H1 (cell line): ENCODE measurements at regions not wholly inside any gene's neighbourhood (a gene's known extent, or its start where the extent isn't known, plus 50 kb on each side); places are given as distances from the start of the nearest gene placed in this dataset.

ENCODE experiments used
- CTCF ChIA-PET: fragments of 300-600 bp; sonication (Branson Sonifier 250); formaldehyde crosslinking; loops from one replicate; lab custom pipeline; 2021; ENCODE audit not compliant: partially characterized antibody; lab: Charles Lee
- POLR2A ChIA-PET: fragments of 300-600 bp; sonication (Branson Sonifier 250); formaldehyde crosslinking; loops from one replicate; lab custom pipeline; 2021; ENCODE audit warnings: inconsistent platforms; ENCODE audit not compliant: partially characterized antibody; lab: Charles Lee
- DNase-seq, 2 experiments: peaks; one replicate each; pipeline versions ENCODE4 v3.0.0 to v3.0.0-alpha.2; 2010 to 2022; ENCODE audit warnings: low spot score in 2 of 2, low read depth in 1 of 2, mixed read lengths in 1 of 2
- FAIRE-seq: peaks from 2 replicates; lab custom pipeline; 2011; peaks lifted over from hg19 to GRCh38; lab: Jason Lieb, UNC
- H2AFZ ChIP-seq: 2 replicates; pipeline ENCODE4 v1.8.1; 2012; ENCODE audit warnings: low read length, inconsistent platforms
- H2AK5ac ChIP-seq: 2 replicates; pipeline ENCODE4 v1.6.1; 2013; ENCODE audit warnings: low read depth, low read length
- H2BK120ac ChIP-seq: replicated peaks from 2 replicates; pipeline ENCODE3; 2013; ENCODE audit warnings: low read depth, low read length, inconsistent platforms
- H2BK12ac ChIP-seq: 2 replicates; pipeline ENCODE4 v1.6.1; 2013; ENCODE audit warnings: low read depth, low read length
- H2BK15ac ChIP-seq: 2 replicates; pipeline ENCODE4 v1.6.1; 2013; ENCODE audit warnings: low read length
- H2BK20ac ChIP-seq: 2 replicates; pipeline ENCODE4 v1.6.1; 2013; ENCODE audit warnings: low read length
- H2BK5ac ChIP-seq: 2 replicates; pipeline ENCODE4 v1.6.1; 2013; ENCODE audit warnings: low read depth, low read length
- H3K14ac ChIP-seq: 2 replicates; pipeline ENCODE4 v1.6.1; 2013; ENCODE audit warnings: inconsistent platforms; ENCODE audit not compliant: insufficient read length
- H3K18ac ChIP-seq: 2 replicates; pipeline ENCODE4 v1.6.1; 2013; ENCODE audit warnings: low read length; ENCODE audit errors: extremely low read depth
- H3K23ac ChIP-seq: 2 replicates; pipeline ENCODE4 v1.6.1; 2013; ENCODE audit warnings: inconsistent platforms; ENCODE audit not compliant: insufficient read length
- H3K23me2 ChIP-seq: 2 replicates; pipeline ENCODE4 v1.6.1; 2013; ENCODE audit warnings: low read depth, low read length
- H3K27ac ChIP-seq: 2 replicates; pipeline ENCODE4 v1.6.1; 2011; ENCODE audit warnings: low read depth, low read length, inconsistent platforms
- H3K27me3 ChIP-seq, 4 experiments: replicated peaks in 1 of 4; 1 replicate in 1 of 4; 2 replicates in 3 of 4; pipeline versions ENCODE4 v1.6.1 to v1.8.1; 2011 to 2013; ENCODE audit warnings: low read length in 3 of 4, mild to moderate bottlenecking in 3 of 4, inconsistent platforms in 2 of 4, mixed read lengths in 2 of 4, moderate library complexity in 1 of 4; ENCODE audit not compliant: control insufficient read depth in 3 of 4, insufficient read depth in 3 of 4; ENCODE audit errors: extremely low read depth in 1 of 4
- H3K36me3 ChIP-seq, 4 experiments: 2 replicates each; pipeline versions ENCODE4 v1.6.1 to v1.8.1; 2011 to 2013; ENCODE audit warnings: mild to moderate bottlenecking in 4 of 4, low read length in 3 of 4, moderate library complexity in 2 of 4, control low read depth in 1 of 4, inconsistent platforms in 1 of 4; ENCODE audit not compliant: insufficient read depth in 4 of 4, control insufficient read depth in 2 of 4
- H3K4ac ChIP-seq: replicated peaks from 2 replicates; pipeline ENCODE3; 2013; ENCODE audit warnings: low read length, low read depth, mixed read lengths, inconsistent platforms; ENCODE audit not compliant: insufficient read length
- H3K4me1 ChIP-seq, 4 experiments: replicated peaks in 1 of 4; 1 replicate in 1 of 4; 2 replicates in 3 of 4; pipeline versions ENCODE4 v1.6.1 to v1.8.1; 2011 to 2013; ENCODE audit warnings: low read length in 3 of 4, inconsistent platforms in 2 of 4, mixed read lengths in 1 of 4; ENCODE audit not compliant: insufficient read depth in 4 of 4, control insufficient read depth in 3 of 4
- H3K4me2 ChIP-seq, 2 experiments: 2 replicates each; pipeline versions ENCODE4 v1.6.1 to v1.8.1; 2011 to 2013; ENCODE audit warnings: low read depth in 2 of 2, low read length in 2 of 2, control low read depth in 1 of 2, inconsistent platforms in 1 of 2, mild to moderate bottlenecking in 1 of 2; ENCODE audit not compliant: insufficient read depth in 1 of 2
- H3K4me3 ChIP-seq, 4 experiments: fragments of 200-600, 300-600 bp in 1 of 4; sonication (generic), shearing (Covaris generic), sonication (Bioruptor Twin) in 1 of 4; 2 replicates each; pipeline versions ENCODE4 v1.5.1 to v1.8.1; 2011 to 2016; ENCODE audit warnings: low read length in 4 of 4, low read depth in 3 of 4, control low read depth in 2 of 4, inconsistent platforms in 2 of 4, mild to moderate bottlenecking in 2 of 4, mixed read lengths in 1 of 4, moderate library complexity in 1 of 4; ENCODE audit not compliant: insufficient read depth in 2 of 4; ENCODE audit errors: extremely low read depth in 1 of 4
- H3K56ac ChIP-seq: replicated peaks from 2 replicates; pipeline ENCODE3; 2013; ENCODE audit warnings: low read depth, mild to moderate bottlenecking, mixed read lengths, low read length, inconsistent platforms; ENCODE audit not compliant: insufficient read length
- H3K79me1 ChIP-seq: 2 replicates; pipeline ENCODE4 v1.6.1; 2013; ENCODE audit warnings: low read depth, low read length, control low read depth
- H3K79me2 ChIP-seq, 2 experiments: 2 replicates each; pipeline versions ENCODE4 v1.6.1 to v1.8.1; 2012 to 2013; ENCODE audit warnings: low read length in 2 of 2, mild to moderate bottlenecking in 2 of 2, inconsistent platforms in 1 of 2; ENCODE audit not compliant: insufficient read depth in 2 of 2, control insufficient read depth in 1 of 2
- H3K9ac ChIP-seq, 4 experiments: replicated peaks in 1 of 4; 1 replicate in 1 of 4; 2 replicates in 3 of 4; pipeline versions ENCODE4 v1.6.1 to v1.8.1; 2011 to 2013; ENCODE audit warnings: low read depth in 3 of 4, low read length in 3 of 4, control low read depth in 2 of 4, mild to moderate bottlenecking in 2 of 4, moderate library complexity in 2 of 4, inconsistent platforms in 1 of 4; ENCODE audit errors: extremely low read depth in 1 of 4
- H3K9me3 ChIP-seq, 2 experiments: 2 replicates each; pipeline versions ENCODE4 v1.6.1 to v1.8.1; 2012 to 2013; ENCODE audit warnings: mild to moderate bottlenecking in 2 of 2, moderate library complexity in 2 of 2, control low read depth in 1 of 2, inconsistent platforms in 1 of 2, low read depth in 1 of 2, low read length in 1 of 2, mixed read lengths in 1 of 2; ENCODE audit not compliant: insufficient read depth in 2 of 2
- H4K20me1 ChIP-seq, 2 experiments: replicated peaks in 1 of 2; 2 replicates each; pipeline versions ENCODE3 to v1.8.1; 2011 to 2013; ENCODE audit warnings: inconsistent platforms in 2 of 2, low read length in 2 of 2, mild to moderate bottlenecking in 1 of 2; ENCODE audit not compliant: insufficient read depth in 2 of 2, control insufficient read depth in 1 of 2
- H4K5ac ChIP-seq: 2 replicates; pipeline ENCODE4 v1.6.1; 2013; ENCODE audit warnings: low read length, low read depth, mixed read lengths, inconsistent platforms; ENCODE audit not compliant: insufficient read length
- H4K8ac ChIP-seq: 2 replicates; pipeline ENCODE4 v1.8.0; 2013; ENCODE audit warnings: mild to moderate bottlenecking, moderate library complexity, low read length, inconsistent platforms; ENCODE audit not compliant: insufficient read depth; ENCODE audit errors: extremely low read depth
- H4K91ac ChIP-seq: replicated peaks from 2 replicates; pipeline ENCODE3; 2013; ENCODE audit warnings: low read length, mixed read lengths, inconsistent platforms; ENCODE audit not compliant: insufficient read length
- POLR2A ChIP-seq, 2 experiments: IDR thresholded peaks; 1 replicate in 1 of 2; 2 replicates in 1 of 2; pipeline ENCODE4 v1.6.1; 2011; ENCODE audit warnings: low read depth in 2 of 2, low read length in 2 of 2, mild to moderate bottlenecking in 2 of 2; ENCODE audit errors: control extremely low read depth in 1 of 2
- WGBS, 2 experiments: shearing (Covaris generic) in 1 of 2; methylation state at CpG; one replicate each; pipeline versions ENCODE4 v1.1.6 to v1.1.7; 2013 to 2015; ENCODE audit warnings: low lambda C conversion rate in 2 of 2, mixed read lengths in 2 of 2, inconsistent platforms in 1 of 2, low coverage in 1 of 2, missing lambda C conversion rate in 1 of 2; ENCODE audit not compliant: insufficient replicate concordance in 2 of 2, insufficient coverage in 1 of 2, insufficient read length in 1 of 2; ENCODE audit errors: extremely low coverage in 1 of 2, missing lambda C conversion rate in 1 of 2; 5-methylcytosine and 5-hydroxymethylcytosine counted together

DNA sequence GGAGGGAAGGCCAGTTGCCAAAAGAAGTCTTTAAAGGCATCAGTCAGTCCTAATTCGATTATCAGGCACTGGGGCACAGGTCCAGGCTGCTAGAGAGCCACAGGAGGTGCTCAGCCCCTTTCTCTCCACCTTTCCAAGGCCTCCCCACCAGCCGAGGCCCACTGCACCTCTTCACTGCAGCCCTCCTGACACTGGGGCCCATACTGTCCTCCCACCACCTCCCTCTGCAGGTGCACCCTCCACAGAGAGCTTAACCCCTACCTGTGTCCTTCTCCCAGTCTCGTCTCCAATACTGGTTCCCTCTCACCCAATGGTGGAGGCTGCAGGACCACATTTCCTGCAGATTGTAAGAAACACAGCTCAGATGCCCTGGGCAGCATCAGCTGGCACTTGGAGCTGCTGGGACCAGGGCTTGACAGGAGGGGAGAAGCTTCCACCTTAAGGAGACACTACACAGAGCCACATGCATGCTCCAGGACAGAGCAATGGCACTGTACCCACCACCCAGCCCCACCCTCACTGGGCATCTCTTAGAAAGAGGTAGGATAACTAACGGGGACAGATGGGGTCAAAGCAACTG lies 81.6 kb upstream of the PRR20G start:
- no peaks in the 10 kb centered on the region; a peak in 1 of 7 replicates for H3K27me3 ChIP-seq
- no peaks in the 10 kb centered on the region; a peak in 2 of 8 replicates for H3K36me3 ChIP-seq
- no peak overlapping the region for H2BK15ac ChIP-seq
- DNase-seq (no peak), FAIRE-seq (no peak)
- H3K4me2 ChIP-seq = no peak overlapping the region
- H2BK120ac ChIP-seq = no peak overlapping the region
- H3K56ac ChIP-seq = no peak overlapping the region
- TF ChIP-seq POLR2A (IDR thresholded peaks at IDR 0.05; ENCODE audit: control extremely low read depth in 1 of 2, low read depth in 2 of 2, low read length in 2 of 2) = no peak
- no peak overlapping the region for H3K4ac ChIP-seq
- H2AK5ac ChIP-seq = no peak overlapping the region
- no peak overlapping the region for H3K14ac ChIP-seq
- H2BK12ac ChIP-seq = no peak overlapping the region
- no peaks in the 10 kb centered on the region for H3K9me3 ChIP-seq
- no peak overlapping the region for H2BK20ac ChIP-seq
- H4K91ac ChIP-seq = no peak overlapping the region
- no peak overlapping the region; the same call in 1 of the 2 replicates for H4K8ac ChIP-seq
- CTCF ChIA-PET = interaction anchor here (0.9 to 1.7 kb wide), 6 partner anchors 13 to 103 kb away, joined by 3 to 6 read pairs (median 4); no protein-coding TSS in a partner anchor
- H3K79me2 ChIP-seq = no peaks in the 10 kb centered on the region
- H3K4me3 ChIP-seq = no peak overlapping the region
- H4K20me1 ChIP-seq = no peaks in the 10 kb centered on the region
- WGBS, 2 experiments = 88% methylated on average over 4 of the region's 4 CpGs; no CpG with 5 or more reads in 1 of the 2 experiments
- no peak overlapping the region; the same call in 1 of the 2 replicates for H3K18ac ChIP-seq
- no peak overlapping the region for H4K5ac ChIP-seq
- no peak overlapping the region for H3K9ac ChIP-seq
- no peak overlapping the region for H3K27ac ChIP-seq
- no peak overlapping the region for H2AFZ ChIP-seq
- POLR2A ChIA-PET = no interaction called here
- no peaks in the 10 kb centered on the region for H3K23me2 ChIP-seq
- no peaks in the 10 kb centered on the region for H3K79me1 ChIP-seq
- no peak overlapping the region for H3K23ac ChIP-seq
- peaks cover 0 to 9% (median 0%) of the 10 kb centered on the region in 4 experiments; a peak in 2 of 7 replicates for H3K4me1 ChIP-seq
- no peak overlapping the region for H2BK5ac ChIP-seq
